ENCODE measurements at regions not wholly inside any gene's neighbourhood (a gene's known extent, or its start where the extent isn't known, plus 50 kb on each side); places are given as distances from the start of the nearest gene placed in this dataset.

GRCh38 chr13:75151081-75151643 lies 330.8 kb downstream of the TBC1D4 start:
- TF ChIP-seq, protein P1, sequence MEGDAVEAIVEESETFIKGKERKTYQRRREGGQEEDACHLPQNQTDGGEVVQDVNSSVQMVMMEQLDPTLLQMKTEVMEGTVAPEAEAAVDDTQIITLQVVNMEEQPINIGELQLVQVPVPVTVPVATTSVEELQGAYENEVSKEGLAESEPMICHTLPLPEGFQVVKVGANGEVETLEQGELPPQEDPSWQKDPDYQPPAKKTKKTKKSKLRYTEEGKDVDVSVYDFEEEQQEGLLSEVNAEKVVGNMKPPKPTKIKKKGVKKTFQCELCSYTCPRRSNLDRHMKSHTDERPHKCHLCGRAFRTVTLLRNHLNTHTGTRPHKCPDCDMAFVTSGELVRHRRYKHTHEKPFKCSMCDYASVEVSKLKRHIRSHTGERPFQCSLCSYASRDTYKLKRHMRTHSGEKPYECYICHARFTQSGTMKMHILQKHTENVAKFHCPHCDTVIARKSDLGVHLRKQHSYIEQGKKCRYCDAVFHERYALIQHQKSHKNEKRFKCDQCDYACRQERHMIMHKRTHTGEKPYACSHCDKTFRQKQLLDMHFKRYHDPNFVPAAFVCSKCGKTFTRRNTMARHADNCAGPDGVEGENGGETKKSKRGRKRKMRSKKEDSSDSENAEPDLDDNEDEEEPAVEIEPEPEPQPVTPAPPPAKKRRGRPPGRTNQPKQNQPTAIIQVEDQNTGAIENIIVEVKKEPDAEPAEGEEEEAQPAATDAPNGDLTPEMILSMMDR (IDR thresholded peaks at IDR 0.05), result no peak
- no peak for TF ChIP-seq POLR2AphosphoS5 (IDR thresholded peaks at IDR 0.05)

Data from gastroesophageal sphincter (tissue), 3 donors.